ENCODE measurements at regions not wholly inside any gene's neighbourhood (a gene's known extent, or its start where the extent isn't known, plus 50 kb on each side); places are given as distances from the start of the nearest gene placed in this dataset.

GRCh38 chr1:106459418-106459817, 597.1 kb upstream of the PRMT6 start:
- TF ChIP-seq CTCF (IDR thresholded peaks at IDR 0.05; ENCODE audit: low read depth, low read length) = no peak
- DNase-seq (ENCODE audit: extremely low read depth, low read depth) = no peak

GRCh38 chr1:106465666-106466065, 590.8 kb upstream of the PRMT6 start:
- no peak for TF ChIP-seq CTCF (IDR thresholded peaks at IDR 0.05; ENCODE audit: low read depth, low read length)
- DNase-seq (ENCODE audit: extremely low read depth, low read depth) = no peak

GRCh38 chr1:106480629-106481028, 575.8 kb upstream of the PRMT6 start:
- DNase-seq (ENCODE audit: extremely low read depth, low read depth) = no peak
- no peak for TF ChIP-seq CTCF (IDR thresholded peaks at IDR 0.05; ENCODE audit: low read depth, low read length)

GRCh38 chr1:106492880-106493279, 563.6 kb upstream of the PRMT6 start:
- no peak for TF ChIP-seq CTCF (IDR thresholded peaks at IDR 0.05; ENCODE audit: low read depth, low read length)
- DNase-seq (ENCODE audit: extremely low read depth, low read depth) = no peak

- TF ChIP-seq CTCF (IDR thresholded peaks at IDR 0.05; ENCODE audit: low read depth, low read length) = no peak
- DNase-seq (ENCODE audit: extremely low read depth, low read depth) = no peak
Observed at GRCh38 chr1:106494646-106495045, 561.8 kb upstream of the PRMT6 start.

- TF ChIP-seq CTCF (IDR thresholded peaks at IDR 0.05; ENCODE audit: low read depth, low read length) = no peak
Observed at GRCh38 chr1:106498238-106498637, 558.2 kb upstream of the PRMT6 start.

GRCh38 chr1:106502659-106503058, 553.8 kb upstream of the PRMT6 start:
- no peak for DNase-seq (ENCODE audit: extremely low read depth, low read depth)
- TF ChIP-seq CTCF (IDR thresholded peaks at IDR 0.05; ENCODE audit: low read depth, low read length) = no peak

More at GRCh38 chr1:106498238-106498637, 558.2 kb upstream of the PRMT6 start:
- no peak for DNase-seq (ENCODE audit: extremely low read depth, low read depth)
